ENCODE measurements at regions not wholly inside any gene's neighbourhood (a gene's known extent, or its start where the extent isn't known, plus 50 kb on each side); places are given as distances from the start of the nearest gene placed in this dataset.

- TF ChIP-seq POLR2A (IDR thresholded peaks at IDR 0.05; ENCODE audit: low read length) (no peak), GATA1 (IDR thresholded peaks at IDR 0.05; ENCODE audit: low read depth, low read length) (no peak)
Observed at GRCh38 chr13:84923831-84924230, 875.4 kb downstream of the SLITRK6 start.

All from erythroblast (primary cell).